GM21360 (cell line): ENCODE measurements at regions not wholly inside any gene's neighbourhood (a gene's known extent, or its start where the extent isn't known, plus 50 kb on each side); places are given as distances from the start of the nearest gene placed in this dataset.

Source experiments
- ATAC-seq: cut with Tn5 transposase; IDR thresholded peaks from one replicate; pipeline ENCODE4 v1.9.1; 2021; ENCODE audit warnings: mild to moderate bottlenecking, moderate library complexity; ENCODE audit not compliant: unreplicated experiment

DNA sequence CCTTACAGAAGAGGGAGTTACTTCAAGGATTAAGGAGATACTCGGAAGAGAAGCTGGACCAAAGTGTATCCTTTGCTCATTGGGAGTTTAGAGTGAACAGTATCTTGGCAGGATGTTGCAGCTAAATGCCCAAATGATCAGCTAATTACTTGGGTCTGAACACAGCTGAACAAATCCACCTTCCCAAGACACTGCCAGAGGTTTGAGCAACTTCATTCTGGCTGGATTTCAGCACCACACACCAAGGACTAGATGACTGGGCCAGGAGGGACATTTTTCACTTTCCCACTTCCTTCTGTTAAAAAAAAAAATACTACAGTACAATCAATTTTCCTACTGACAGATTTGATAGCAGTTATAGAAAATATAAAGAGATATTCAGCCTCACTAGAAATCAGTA, 324.6 kb downstream of the MID1IP1 start:
- no peak for ATAC-seq

DNA sequence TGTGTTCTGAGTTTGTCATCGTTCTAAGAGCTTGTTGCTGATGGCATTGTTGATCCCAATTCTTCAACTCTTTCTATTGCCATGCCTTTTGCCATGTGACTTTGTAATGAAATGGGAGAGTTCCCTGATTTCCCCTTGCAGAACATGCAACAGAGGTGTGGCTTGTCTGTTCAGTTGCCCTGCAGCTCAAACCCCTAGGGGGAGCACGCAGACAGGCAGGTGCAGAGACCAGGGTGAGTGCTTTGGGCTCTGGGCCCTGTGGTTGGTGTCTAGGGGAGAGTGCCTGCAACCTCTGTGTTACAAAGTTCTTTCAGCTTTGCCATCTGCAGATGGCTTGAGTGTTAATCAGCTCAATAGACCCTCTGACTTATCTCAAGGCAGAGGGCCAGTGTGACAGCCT, 332.7 kb downstream of the MID1IP1 start:
- peak; percentile 62 for ATAC-seq

DNA sequence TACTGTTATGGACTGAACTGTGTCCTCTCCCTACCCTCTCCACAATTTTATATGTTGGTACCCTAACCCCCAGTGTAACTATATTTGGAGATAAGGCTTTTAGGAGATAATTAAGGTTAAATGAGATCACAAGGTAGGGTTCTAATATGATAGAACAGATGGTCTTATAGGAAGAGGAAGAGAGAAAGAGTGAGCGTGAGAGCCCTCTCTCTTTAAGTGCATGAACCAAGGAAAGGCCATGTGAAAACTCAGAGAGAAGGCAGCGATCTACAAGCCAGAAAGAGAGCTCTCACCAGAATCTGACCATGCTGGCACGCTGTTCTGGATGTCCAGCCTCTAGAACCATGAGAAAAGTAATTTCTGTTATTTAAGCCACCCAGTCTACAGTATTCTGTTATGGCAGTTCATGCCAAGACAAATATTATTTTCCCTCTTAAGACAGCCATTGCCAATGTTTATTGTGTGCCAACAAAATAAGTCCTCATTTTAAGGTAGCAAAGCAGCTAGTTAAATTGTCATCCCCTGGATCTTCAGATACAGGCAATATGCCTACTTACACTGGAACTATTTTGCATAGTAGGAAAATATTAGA, 336.2 kb downstream of the MID1IP1 start:
- no peak for ATAC-seq

DNA sequence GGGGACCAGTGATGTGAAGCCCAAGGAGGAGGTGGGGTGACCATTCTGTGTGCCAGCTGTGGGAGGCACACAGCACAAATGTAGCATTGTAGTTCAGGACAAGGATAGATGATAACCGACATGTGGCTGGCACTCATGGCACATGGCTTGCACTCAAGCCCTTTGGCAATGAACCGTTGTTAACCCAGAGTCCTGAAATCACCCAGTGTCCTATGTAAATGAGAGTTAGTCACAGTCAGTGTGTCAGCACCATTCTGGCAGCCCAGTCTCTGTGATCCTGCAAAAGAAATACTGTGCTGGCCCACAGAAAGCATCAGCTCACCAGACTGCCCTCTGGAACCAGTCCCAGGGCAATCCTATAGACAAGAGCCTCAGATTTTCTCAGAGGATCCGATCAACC, 339.3 kb downstream of the MID1IP1 start:
- no peak for ATAC-seq

DNA sequence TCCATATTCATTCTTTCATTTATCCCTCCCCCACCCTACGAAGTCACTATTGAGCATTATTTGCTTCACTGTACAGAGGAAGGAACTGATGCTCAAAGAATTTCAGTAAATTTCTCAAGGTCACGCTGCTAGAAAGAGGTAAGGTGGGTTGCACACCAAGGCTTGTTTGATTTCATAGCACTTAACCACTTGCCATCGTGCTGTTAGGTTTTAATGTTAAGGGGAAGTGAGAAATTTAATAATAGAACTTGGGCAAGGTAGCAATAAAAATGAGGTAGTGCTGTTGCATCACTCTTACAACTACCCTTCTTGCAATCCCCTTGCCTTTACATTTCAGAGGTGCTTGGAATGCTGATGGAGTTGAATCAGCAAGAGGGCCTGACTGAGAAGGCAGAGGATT, 343.1 kb downstream of the MID1IP1 start:
- ATAC-seq, result peak; percentile 69

DNA sequence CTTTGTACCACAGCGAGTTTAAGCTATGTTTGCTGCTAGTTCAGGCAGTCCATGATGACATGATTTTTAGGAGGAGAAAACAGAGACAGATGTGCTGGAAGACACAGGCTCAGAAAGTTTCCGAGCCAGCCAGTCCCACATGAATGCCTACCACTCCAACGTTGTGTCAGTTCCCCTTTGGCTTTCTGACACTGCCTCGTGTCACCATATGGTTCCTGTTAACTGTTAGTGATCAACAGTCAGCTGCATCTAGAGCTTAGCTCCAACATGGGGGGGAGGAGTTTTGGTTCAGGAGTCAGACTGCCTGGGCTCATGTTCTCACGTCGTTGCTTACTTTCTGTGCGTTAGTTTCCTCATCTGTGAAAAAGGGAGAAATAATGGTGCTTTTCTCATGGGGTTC, 343.7 kb downstream of the MID1IP1 start:
- ATAC-seq, result peak; percentile 55

DNA sequence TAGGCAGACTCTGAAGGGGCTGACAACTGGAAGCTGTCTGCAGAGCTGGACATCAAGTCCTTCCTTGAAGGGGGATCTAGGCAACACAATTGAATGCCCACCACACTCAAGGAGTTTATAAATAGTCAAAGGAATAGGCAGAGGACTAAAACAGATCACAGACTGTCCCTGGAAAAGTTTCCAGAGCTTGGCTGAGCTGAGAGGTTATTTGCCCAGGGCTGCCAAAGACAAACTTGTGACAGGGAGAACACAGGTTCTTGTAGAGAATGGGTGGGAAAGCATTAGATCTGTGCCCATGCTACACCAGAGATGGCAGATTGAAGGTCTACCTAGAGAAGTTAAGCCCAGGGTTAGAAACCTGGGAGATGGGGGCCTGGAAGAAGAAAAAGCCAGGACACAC, 344.6 kb downstream of the MID1IP1 start:
- no peak for ATAC-seq

DNA sequence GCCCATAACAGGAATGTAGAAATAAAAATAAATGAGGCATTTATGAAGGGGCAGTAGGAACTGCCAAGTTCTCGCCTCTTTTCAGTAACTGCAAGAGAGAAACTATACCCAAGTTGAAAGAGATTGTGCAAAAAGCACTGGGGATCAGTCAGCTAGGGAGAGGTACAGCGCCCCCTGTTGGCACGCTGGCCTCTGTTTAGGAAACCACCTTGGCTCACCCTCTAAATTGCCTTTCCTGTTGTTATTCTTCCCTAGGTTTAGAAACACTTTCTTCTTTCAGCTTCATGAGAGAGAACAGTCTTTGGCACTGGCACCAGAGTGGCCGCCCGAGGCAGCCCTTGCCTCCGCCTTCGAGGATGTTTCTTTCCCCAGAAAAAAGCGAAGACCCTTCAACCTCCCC, 348.5 kb downstream of the MID1IP1 start:
- ATAC-seq, result no peak

DNA sequence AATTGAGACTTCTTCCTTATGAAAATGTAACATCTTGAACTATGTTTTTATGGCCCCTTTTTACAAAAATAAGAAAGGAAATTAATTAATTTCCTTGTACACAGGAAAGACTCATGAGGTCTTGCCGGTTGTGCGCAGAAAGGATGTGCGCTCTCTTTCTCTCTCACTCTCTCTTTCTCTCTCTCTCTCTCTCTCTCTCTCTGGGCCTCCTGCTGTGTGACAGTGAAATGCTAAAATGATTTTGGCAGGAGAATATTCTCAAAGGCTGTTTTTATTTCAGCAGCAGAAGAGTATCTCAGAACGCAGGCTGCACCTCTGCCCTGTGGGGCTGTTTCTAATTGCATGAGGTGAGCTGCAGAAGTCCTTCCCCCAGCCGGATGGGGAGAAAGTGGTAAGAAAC, 349.0 kb downstream of the MID1IP1 start:
- ATAC-seq, result no peak

DNA sequence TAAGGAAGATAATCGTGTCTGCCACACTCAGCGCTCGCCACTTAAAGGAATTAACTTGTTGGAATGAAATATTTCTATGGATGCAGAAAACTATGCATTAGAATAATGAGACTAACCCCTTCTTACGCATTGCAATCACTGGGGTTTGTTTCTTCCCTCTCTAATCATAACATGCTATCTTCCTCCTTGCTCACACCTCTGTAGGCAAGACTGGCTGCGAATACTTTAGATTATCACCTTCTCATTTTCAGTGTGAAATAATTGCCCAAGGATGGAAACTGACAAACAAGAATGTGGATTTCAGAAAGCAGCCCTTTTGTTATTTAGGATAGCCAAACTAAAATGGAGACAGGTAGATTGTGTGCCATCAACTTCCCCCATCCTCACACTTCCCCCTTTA, 349.4 kb downstream of the MID1IP1 start:
- ATAC-seq, result no peak

DNA sequence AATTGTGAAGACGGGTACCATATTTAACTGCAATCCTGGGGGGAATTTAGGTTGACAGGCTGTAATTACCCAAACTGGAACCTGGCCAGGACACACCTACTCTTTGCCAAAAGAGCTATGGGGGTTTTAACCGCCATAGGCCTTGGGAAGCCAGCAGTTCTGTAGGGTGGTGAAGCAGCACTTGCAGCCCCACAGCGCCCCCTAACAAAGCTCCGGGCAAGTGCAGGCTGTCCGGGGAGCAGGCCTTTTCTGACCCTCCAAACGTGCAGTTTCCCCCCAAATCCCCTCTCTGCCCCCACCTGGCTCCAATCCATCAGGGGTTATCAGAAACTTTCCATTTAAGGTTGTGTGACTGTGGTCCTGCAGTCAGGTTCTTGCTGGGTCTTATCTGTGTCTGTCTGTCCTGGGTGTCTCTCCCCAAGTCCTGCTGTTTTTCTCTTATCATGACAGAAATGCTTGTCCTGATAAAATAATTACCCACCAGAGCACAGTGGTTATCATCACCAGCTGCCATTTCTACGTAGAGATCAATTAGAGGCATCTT, 350.9 kb downstream of the MID1IP1 start:
- ATAC-seq, result no peak

DNA sequence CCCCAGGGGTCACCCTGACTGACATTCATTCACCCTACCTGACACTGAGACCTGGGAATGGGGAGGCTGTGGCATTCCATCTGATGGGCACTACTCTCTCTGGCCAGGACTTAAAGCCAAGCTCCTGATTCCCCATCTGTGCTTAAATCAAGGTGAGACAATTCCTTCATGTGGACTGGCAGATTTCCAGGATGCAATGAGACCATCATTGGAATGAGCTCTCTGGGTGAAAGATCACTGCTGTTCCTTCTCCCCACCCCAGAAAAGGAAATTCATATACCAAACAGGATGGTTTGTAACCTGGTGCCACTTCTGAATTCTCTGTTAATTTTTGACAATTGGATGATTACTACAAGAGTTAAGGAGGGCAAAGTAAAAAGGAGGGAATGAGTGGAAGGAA, 354.8 kb downstream of the MID1IP1 start:
- ATAC-seq, result no peak

DNA sequence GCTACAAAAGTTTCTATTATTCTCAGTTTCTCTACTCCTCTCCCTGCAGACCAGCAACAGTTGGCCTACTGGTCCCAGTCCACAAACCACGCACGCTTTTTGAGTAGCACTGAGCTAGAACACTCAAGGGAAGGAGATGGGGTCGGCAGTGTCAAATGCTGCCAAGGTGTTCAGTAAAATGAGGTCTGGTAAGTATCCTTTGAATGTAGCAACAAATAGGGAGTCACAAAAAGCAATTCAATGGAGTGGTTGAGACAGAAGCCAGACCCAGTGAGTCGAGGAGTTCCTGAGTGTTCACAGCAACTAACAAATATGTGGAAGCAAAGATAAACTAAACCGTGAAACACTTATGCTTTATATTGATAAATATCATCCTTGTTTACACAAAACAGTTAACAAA, 355.7 kb downstream of the MID1IP1 start:
- no peak for ATAC-seq

DNA sequence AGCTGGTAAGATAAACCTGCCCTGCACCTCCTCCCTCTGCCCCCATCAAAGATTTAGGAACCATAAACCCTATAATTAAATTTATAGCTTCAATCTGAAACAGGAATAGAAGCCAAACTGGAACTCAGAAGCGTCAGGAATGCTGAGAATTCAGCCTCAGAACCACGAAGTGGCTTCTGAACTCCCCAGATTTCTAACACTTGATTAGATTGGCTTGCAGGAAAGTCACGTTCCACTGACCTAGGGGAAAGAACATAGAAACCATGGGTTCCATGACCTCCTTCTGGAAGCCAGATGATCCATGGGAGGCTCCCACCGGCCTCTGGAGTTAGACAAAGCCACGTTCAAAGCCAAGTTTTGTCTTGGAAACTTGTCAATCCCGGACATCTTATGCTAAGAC, 356.5 kb downstream of the MID1IP1 start:
- no peak for ATAC-seq

DNA sequence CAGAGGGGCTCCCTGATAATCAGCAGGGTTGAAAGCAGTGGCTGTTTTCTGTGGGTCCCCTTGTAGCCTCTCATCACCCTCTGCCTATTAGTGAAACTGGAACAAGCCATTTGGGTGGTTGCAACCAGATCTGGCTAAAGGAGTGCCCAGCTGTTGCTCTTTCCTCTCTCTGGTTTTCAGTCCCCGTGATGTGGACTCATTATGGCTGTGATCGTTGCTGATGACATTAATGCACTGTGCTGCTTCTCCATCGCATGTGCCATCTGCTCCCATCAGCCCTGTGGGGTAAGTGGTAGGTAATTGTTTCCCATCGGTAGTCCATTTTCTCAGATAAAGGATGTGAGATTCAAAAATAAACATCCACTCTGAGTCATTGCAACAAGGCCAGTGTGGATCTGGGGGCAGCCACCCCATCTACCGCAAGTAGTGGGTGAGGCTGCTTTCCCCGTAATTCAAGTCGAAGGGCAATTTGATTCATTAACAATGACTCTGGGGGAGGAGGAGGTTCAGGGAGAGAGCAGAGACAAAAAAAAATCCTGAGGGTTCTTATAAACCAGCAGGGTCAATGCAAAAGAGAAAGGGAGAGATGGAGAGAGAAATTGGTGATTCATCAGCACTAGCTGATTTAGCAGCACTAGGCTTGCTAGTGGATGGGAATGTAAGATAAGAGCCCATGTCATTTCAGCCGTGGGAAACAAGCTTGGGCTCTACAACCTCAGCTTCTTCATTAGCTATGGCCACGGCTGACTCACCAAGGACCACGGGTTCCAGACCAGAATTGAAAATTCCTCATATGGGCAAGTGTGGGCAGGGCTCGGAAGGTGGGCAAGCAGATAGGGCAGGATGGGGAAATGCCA, 357.8 kb downstream of the MID1IP1 start:
- ATAC-seq, result no peak

DNA sequence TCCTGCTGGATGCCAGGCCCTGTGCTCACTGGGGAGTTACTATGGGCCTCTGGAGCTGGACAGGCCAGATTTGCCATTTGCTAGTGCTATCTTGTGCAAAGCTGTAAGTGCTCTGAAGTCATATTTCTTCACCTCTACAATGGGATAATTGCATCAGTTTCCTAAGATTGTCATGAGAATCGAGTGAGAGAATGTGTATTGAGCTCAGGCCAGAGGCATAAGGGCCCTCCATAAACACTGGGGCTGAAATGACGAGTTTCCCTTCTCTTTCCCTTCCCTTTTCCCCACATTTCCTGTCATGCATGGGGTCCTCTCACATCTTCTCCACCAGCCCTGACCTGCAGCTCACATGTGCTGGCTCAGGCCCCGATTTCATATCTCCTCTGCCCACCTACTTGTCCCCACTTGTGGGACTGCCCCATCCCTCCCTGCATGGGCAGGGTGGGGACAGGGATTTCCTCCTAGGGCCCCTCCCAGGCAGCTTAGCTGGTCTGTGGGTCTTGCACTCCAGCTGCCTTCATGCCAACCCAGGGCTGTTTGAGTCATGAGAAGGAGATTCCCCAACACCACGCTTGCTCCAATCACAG, 358.8 kb downstream of the MID1IP1 start:
- ATAC-seq, result no peak

DNA sequence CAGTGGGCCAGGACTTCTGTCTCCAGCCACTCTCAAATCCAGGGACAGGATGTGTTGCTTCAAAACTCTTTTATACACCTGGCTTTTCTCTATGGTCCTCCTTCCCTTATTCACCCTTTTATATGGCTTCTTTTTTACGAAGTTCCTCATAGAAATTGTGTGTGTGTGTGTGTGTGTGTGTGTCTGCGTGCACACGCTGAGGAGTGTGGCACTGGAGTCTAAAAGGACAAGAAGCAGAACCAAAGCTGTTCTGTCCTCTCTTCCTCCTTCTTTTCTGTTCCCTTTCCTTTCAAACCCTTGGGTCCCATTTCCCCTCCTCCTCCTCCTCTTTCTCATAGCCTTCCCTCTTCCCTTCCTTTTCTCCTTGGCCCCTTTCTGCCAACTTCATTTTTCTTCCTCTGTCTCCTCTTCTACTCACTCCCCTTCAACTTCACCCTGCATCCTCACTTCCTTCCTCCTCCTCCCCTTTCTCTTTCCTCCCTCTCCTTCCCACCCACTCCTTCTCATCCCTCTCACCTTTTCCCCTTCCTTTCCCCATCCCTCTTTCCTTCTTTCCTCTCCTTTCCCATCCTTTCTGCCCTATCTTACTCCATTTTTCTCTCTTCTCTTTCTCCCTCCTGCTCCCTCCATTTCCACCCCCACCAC, 360.5 kb downstream of the MID1IP1 start:
- ATAC-seq, result no peak

DNA sequence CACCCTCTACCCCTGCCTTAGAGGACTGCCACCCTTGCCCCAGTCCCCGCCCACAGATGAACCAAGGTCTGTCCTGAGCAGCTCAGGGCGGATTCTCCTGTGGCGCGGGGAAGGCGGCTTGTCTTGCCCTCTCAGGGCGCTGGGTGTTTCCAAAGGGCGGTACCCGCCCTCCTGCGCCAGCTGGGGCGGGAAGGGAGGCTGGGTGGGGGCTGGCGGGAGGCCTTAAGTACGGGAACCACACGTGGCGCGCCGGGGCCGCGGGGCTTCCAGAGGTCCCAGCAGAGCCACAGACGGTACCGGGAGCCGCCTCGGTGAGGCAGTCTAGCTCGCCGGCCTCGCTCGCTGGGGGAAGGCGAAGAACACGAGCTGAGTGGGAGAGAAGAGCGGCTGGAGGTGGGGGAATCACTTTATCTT, 361.1 kb downstream of the MID1IP1 start:
- ATAC-seq, result no peak

DNA sequence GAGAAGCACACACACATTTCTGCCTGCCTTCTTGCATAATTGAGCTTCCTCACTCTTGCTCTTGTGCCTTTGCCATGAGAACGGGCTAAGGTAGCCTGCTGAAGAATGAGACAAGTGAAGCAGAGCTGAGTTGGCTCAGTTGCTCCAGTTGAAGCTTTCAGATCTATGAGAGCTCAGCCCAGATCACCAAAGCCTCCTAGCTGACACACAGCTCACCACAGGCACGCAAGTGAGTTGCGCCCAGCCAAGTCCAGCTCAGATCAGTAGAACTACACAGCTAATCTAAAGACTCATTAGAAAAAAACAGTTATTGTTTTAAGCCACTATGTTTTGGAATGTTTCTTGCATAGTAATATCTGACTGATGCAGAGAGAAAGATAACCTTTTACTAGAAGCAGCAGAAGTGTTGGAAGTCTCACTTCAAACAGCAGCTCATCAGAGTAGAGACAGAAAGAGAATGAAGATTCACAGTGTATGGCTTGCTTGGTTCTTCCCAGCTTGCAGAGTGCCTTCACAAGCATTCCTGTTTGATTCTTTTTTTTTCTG, 362.4 kb downstream of the MID1IP1 start:
- no peak for ATAC-seq

DNA sequence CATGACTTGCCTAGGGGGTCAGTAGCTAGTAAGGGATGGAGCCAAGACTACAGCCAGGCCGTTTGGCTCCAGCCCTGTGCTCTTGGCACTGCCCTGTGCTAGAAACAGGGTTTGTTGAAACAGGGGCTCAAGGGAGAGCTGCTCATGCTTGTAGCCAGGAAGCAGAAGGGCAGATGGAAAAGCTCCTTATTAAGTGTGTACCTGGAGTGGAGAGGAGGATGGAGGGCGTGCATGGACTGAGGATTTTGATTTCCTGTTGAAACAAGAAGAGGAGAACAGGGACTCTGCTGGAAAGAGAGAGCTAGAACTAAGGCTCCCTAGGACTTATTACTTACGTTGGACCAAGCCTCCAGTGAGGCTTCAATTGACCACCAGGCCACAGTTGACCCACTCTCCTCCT, 363.0 kb downstream of the MID1IP1 start:
- ATAC-seq, result no peak

DNA sequence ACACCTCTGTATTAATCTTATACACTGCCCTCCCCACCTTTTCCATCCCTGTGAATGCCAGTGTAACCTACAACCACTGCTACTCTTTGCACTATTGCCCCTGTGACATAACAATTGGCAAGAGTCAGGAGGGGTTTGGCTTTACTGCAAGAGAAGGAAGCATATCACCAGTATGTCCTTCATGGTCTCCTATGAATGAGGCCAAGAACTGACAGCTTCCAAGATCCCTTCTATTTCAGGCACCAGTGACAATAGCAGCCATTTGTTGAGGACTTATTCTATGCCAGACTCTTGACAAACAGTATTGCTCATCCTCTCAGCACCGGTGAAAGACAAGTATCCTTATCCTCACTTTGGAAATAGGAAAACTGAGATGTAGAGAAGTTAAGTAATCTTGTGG, 363.9 kb downstream of the MID1IP1 start:
- ATAC-seq, result no peak
